ENCODE measurements at regions not wholly inside any gene's neighbourhood (a gene's known extent, or its start where the extent isn't known, plus 50 kb on each side); places are given as distances from the start of the nearest gene placed in this dataset.

GRCh38 chr12:62016021-62016420, 244.2 kb upstream of the USP15 start:
- no peak for TF ChIP-seq ZNF654 (tag by site-specific recombination; IDR thresholded peaks at IDR 0.05; ENCODE audit: low read depth)
- no peak for TF ChIP-seq SP2 (tag by site-specific recombination; IDR thresholded peaks at IDR 0.05)
- TF ChIP-seq ZNF843 (tag by site-specific recombination; IDR thresholded peaks at IDR 0.05) = no peak

All from HEK293 (cell line).